ENCODE measurements at regions not wholly inside any gene's neighbourhood (a gene's known extent, or its start where the extent isn't known, plus 50 kb on each side); places are given as distances from the start of the nearest gene placed in this dataset.
A peak's percentile ranks its signal among the peaks of the same experiment; 100 is the strongest.
"Not testable (repeated sequence)": the region's sequence is repeated elsewhere in the genome, so short reads cannot be mapped to it uniquely, and the experiment has no call there.

- no peak for DNase-seq (ENCODE audit: insufficient read length, low spot score)
- no peak for FAIRE-seq
- no peak for TF ChIP-seq POLR2A (IDR thresholded peaks at IDR 0.05; ENCODE audit: low read depth, low read length)
Measured at GRCh38 chr10:30542001-30542894, 87.3 kb downstream of the LYZL2 start.

GRCh38 chr10:30540276-30540675, 89.3 kb downstream of the LYZL2 start:
- no peak for TF ChIP-seq POLR2A (IDR thresholded peaks at IDR 0.05; ENCODE audit: low read depth, low read length)
- FAIRE-seq: no peak
- no peak for DNase-seq (ENCODE audit: insufficient read length, low spot score)

- no peak for TF ChIP-seq POLR2A (IDR thresholded peaks at IDR 0.05; ENCODE audit: low read depth, low read length)
- DNase-seq (ENCODE audit: insufficient read length, low spot score) (peak; percentile 25), FAIRE-seq (peak; percentile 45)
Measured at GRCh38 chr10:30538086-30538485, 91.5 kb downstream of the LYZL2 start.

DNA sequence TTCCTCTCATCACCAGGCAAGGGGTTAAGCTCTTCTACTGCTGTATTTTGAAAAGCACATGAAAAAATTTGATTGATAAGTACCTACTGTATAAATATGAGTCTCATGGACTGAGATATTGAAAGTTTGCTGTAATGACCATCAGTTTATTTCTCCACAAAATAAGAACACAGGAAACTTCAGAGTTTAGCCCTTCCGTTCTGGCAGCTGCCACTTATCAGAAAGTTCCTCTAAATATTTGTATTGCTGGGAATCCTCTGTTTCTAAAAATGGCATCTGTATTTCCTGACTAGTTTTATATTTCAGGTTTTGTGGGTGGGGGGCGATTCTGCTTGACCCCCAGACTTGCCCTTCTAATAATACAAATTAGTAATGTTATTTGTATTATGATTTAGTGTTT, 92.0 kb downstream of the LYZL2 start:
- no peak for TF ChIP-seq POLR2A (IDR thresholded peaks at IDR 0.05; ENCODE audit: low read depth, low read length)
- DNase-seq (ENCODE audit: insufficient read length, low spot score) (no peak), FAIRE-seq (no peak)

- FAIRE-seq: not testable (repeated sequence)
Measured at GRCh38 chr10:30537158-30537557, 92.4 kb downstream of the LYZL2 start.

GRCh38 chr10:30536578-30536977, 93.0 kb downstream of the LYZL2 start:
- no peak for TF ChIP-seq POLR2A (IDR thresholded peaks at IDR 0.05; ENCODE audit: low read depth, low read length)
- FAIRE-seq (no peak), DNase-seq (ENCODE audit: insufficient read length, low spot score) (no peak)

More at GRCh38 chr10:30537158-30537557, 92.4 kb downstream of the LYZL2 start:
- DNase-seq (ENCODE audit: insufficient read length, low spot score): not testable (repeated sequence)

DNA sequence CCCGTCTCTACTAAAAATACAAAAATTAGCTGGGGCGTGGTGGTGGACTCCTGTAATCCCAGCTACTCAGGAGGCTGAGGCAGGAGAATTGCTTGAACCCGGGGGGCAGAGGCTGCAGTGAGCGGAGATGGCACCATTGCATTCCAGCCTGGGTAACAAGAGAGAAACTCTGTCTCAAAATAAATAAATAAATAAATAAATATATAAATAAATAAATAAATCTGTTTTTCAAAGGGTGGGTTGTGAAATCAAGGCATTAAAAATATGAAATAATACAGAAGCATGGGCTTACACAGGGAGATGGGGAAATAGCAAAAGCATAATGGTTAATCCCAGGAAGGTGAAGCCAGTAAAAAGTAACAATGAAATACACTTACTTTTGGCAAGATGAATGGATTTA, 93.9 kb downstream of the LYZL2 start:
- no peak for FAIRE-seq
- DNase-seq (ENCODE audit: insufficient read length, low spot score): no peak
- no peak for TF ChIP-seq POLR2A (IDR thresholded peaks at IDR 0.05; ENCODE audit: low read depth, low read length)

DNA sequence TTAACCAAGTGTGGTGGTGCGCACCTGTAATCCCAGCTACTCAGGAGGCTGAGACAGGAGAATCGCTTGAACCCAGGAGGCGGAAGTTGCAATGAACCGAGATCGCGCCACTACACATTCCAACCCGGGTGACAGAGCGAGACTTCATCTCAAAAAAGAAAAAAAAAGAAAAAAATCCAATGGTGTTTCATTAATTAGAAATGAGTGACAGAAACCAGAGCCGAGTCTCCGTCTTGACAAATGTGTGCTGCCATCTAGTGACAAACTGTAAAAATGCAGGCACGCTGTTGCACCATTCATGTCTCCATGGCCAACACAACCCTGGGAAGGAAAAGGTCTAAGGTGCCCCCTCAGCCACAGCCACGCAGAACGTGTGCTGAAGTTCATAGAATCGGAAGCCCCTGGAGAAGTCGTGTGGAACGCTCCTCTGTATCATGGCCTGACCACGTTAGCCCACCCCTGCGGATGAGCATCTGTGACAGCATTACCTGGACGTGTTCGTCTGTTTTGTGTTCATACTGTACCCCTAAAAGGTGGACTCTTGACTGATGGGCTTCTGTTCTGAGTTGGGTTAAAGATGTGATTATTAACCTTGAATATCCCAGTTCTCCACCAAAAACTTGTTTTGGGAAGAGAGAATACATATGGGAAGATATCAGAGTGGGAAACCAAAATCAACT, 94.9 kb downstream of the LYZL2 start:
- no peak for TF ChIP-seq POLR2A (IDR thresholded peaks at IDR 0.05; ENCODE audit: low read depth, low read length)
- peak; percentile 55 for FAIRE-seq
- peak; percentile 51 for DNase-seq (ENCODE audit: insufficient read length, low spot score)

GRCh38 chr10:30531751-30532530, 97.6 kb downstream of the LYZL2 start:
- no peak for DNase-seq (ENCODE audit: insufficient read length, low spot score)
- no peak for FAIRE-seq
- no peak for TF ChIP-seq POLR2A (IDR thresholded peaks at IDR 0.05; ENCODE audit: low read depth, low read length)

DNA sequence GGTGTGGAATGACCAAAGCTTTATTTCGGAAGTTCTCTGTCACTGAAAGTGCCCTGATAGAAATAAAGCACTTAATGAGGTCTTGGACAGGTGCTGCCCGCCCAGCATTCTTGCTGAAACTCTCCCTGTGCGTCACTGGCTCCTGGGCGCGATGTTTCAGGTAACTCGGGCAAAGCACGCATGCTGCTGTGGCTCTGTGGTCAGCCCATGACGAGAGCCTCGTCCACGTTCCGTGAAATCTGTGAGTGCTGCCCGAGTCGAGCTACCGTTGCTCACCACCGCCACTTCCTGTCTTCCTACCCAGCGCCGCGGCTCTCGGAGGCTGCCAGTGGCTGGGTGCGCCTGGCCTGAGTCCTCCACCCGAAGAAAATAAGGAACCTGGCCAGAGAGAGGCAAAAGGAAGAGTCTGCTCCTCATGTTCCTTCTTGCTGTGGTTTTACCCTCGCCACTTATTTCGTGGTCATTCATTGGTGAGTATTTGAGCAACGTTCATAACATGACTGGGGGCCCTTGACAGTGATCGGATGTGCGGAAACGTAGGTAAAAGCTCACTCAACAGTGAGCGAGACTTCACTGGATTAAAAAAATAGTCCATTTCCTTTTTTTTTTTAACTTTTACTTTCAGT, 95.5 kb downstream of the MAP3K8 start:
- FAIRE-seq (no peak), DNase-seq (ENCODE audit: insufficient read length, low spot score) (no peak)
- TF ChIP-seq POLR2A (IDR thresholded peaks at IDR 0.05; ENCODE audit: low read depth, low read length): no peak

GRCh38 chr10:30528429-30528786, 94.4 kb downstream of the MAP3K8 start:
- FAIRE-seq (no peak), DNase-seq (ENCODE audit: insufficient read length, low spot score) (no peak)
- no peak for TF ChIP-seq POLR2A (IDR thresholded peaks at IDR 0.05; ENCODE audit: low read depth, low read length)

DNA sequence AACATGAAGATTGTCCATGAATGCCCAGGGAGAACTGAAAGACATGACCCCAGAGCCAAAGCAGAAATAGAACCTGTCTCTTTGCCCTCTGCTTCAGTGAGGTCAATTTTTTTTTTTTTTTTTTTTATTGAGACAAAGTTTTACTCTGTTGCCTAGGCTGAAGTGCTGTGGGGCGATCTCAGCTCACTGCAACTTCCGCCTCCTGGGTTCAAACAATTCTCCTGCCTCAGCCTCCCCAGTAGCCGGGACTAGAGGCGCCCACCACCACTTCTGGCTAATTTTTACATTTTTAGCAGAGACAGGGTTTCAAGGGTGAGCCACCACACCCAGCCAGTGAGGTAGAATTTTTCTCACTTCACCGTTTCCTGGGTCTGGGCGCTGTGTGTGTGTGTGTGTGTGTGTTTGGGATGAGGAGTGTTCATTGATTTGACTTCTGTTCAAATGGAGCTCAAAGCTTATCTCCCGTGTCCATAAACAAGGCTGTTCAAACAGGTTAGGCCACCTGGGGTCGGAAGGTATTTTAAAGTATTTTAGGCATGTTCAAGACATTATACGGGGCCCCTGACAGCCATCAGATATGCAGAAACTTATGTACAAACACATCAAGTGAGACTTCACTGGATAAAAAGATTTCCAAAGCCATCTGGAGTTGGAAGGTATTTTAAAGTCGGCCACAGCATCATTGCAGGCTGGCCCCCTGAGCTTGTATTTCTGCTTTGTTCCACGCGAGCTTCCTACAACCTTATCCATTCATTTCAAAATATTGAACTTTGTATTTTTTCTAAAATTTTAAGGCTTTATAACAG, 93.8 kb downstream of the MAP3K8 start:
- FAIRE-seq (no peak), DNase-seq (ENCODE audit: insufficient read length, low spot score) (no peak)
- TF ChIP-seq POLR2A (IDR thresholded peaks at IDR 0.05; ENCODE audit: low read depth, low read length): no peak

GRCh38 chr10:30522661-30523078, 88.7 kb downstream of the MAP3K8 start:
- DNase-seq (ENCODE audit: insufficient read length, low spot score); FAIRE-seq: not testable (repeated sequence)
